ENCODE measurements at regions not wholly inside any gene's neighbourhood (a gene's known extent, or its start where the extent isn't known, plus 50 kb on each side); places are given as distances from the start of the nearest gene placed in this dataset.

DNA sequence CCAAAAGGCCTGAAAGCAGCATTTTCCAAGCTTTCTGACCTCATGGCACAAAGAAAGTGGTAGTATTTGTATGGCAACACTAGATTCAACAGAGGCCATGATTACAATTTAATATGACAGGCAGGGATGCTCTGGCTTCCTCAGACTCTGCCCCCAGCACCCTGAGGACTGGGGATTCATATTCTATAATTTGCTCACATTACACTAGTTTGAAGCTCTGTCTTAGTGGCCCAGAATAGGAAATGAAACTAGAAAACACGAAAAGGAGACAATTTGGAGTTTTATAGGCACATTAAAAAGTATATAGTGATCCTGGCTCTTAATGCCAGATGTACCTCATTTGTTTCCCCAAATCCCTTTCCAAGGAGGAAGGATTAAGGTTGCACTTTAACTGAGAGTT lies 173.0 kb upstream of the STK17B start:
- Mint-ChIP-seq H3K27me3 (no peaks in the 10 kb centered on the region), H3K36me3 (no peaks in the 10 kb centered on the region)
- no peak for ATAC-seq (replicated peaks in 1 of 4)

DNA sequence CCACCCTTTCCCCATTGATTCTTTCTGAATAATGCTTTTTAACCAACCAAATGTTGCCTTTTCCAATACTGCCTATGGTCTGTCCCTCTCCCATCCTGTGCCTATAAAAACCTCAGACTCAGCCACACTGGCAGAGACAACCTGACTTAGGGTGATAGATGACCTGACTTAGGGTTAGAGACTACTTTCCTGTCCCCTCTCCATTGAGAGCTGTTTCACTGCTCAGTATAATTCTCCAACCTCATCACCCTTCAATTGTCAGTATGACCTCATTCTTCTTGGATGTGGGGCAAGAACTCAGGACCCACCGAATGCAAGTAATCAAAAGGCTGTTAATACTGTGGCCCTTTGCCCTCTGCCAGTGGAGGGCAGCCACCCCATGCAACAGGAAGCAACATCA lies 182.3 kb upstream of the STK17B start:
- H3K9me3 ChIP-seq: peaks cover 2% of the 10 kb centered on the region
- no peak for ATAC-seq (replicated peaks in 1 of 4)

More for the DNA sequence above, 173.0 kb upstream of the STK17B start:
- CTCF ChIA-PET: no interaction called here
- H3K27me3 ChIP-seq (replicated peaks in 1 of 2; ENCODE audit: control insufficient read depth in 2 of 2, extremely low read depth in 1 of 2, insufficient read depth in 2 of 2, low read length in 1 of 2): no peaks in the 10 kb centered on the region
- H3K9me3 ChIP-seq: no peaks in the 10 kb centered on the region
- no peak overlapping the region for H3K27ac ChIP-seq (ENCODE audit: low read length)
- DNase-seq: no peak
- H3K27ac Mint-ChIP-seq: no peak overlapping the region
- no peaks in the 10 kb centered on the region for H3K9me3 Mint-ChIP-seq
- H3K36me3 ChIP-seq (ENCODE audit: control insufficient read depth in 2 of 2, extremely low read depth in 1 of 2, insufficient read depth in 1 of 2, low read length in 1 of 2): no peaks in the 10 kb centered on the region
- H3K4me1 Mint-ChIP-seq: no peaks in the 10 kb centered on the region
- no peak overlapping the region for H3K4me3 ChIP-seq (ENCODE audit: control insufficient read depth in 1 of 2, extremely low read depth in 1 of 2, low read length in 1 of 2)
- POLR2A ChIA-PET: no interaction called here
- WGBS (ENCODE audit: insufficient coverage): no CpG with 5 or more reads among the region's 1 CpG
- no peaks in the 10 kb centered on the region for H3K4me1 ChIP-seq (ENCODE audit: control insufficient read depth in 1 of 2, extremely low read depth in 1 of 2, insufficient read depth in 2 of 2, low read length in 2 of 2)
- no peak overlapping the region for H3K4me3 Mint-ChIP-seq

GRCh38 chr2:196354186-196354585 lies 182.8 kb upstream of the STK17B start:
- no peak for ATAC-seq (replicated peaks in 1 of 4)
- DNase-seq: no peak
- Mint-ChIP-seq H3K36me3 (no peaks in the 10 kb centered on the region), H3K27me3 (peaks cover 4 to 18% of the 10 kb centered on the region in 2 donors), H3K9me3 (peaks cover 9% of the 10 kb centered on the region in 3 donors), H3K4me3 (no peak overlapping the region), H3K27ac (no peak overlapping the region), H3K4me1 (no peaks in the 10 kb centered on the region)
- WGBS (ENCODE audit: insufficient coverage): 100% methylated on average over 2 of the region's 4 CpGs
- H3K27ac ChIP-seq (ENCODE audit: low read length): no peak overlapping the region
- no peaks in the 10 kb centered on the region for H3K27me3 ChIP-seq (replicated peaks in 1 of 2; ENCODE audit: control insufficient read depth in 2 of 2, extremely low read depth in 1 of 2, insufficient read depth in 2 of 2, low read length in 1 of 2)
- H3K4me1 ChIP-seq (ENCODE audit: control insufficient read depth in 1 of 2, extremely low read depth in 1 of 2, insufficient read depth in 2 of 2, low read length in 2 of 2): no peaks in the 10 kb centered on the region
- POLR2A ChIA-PET: no interaction called here
- H3K36me3 ChIP-seq (ENCODE audit: control insufficient read depth in 2 of 2, extremely low read depth in 1 of 2, insufficient read depth in 1 of 2, low read length in 1 of 2): no peaks in the 10 kb centered on the region
- H3K9me3 ChIP-seq: peaks cover 2% of the 10 kb centered on the region
- CTCF ChIA-PET: interaction anchor here in 1 of 2 donors (0.5 kb wide), 1 partner anchor 173 kb away, joined by 3 read pairs; no protein-coding TSS in a partner anchor
- H3K4me3 ChIP-seq (ENCODE audit: control insufficient read depth in 1 of 2, extremely low read depth in 1 of 2, low read length in 1 of 2): no peak overlapping the region

More for the DNA sequence above, 182.3 kb upstream of the STK17B start:
- WGBS (ENCODE audit: insufficient coverage): no CpG with 5 or more reads among the region's 1 CpG
- Mint-ChIP-seq H3K9me3 (peaks cover 9% of the 10 kb centered on the region in 3 donors), H3K4me3 (no peak overlapping the region), H3K4me1 (no peaks in the 10 kb centered on the region), H3K27ac (no peak overlapping the region), H3K36me3 (no peaks in the 10 kb centered on the region), H3K27me3 (peaks cover 4 to 18% of the 10 kb centered on the region in 2 donors)
- no peaks in the 10 kb centered on the region for H3K36me3 ChIP-seq (ENCODE audit: control insufficient read depth in 2 of 2, extremely low read depth in 1 of 2, insufficient read depth in 1 of 2, low read length in 1 of 2)
- H3K27ac ChIP-seq (ENCODE audit: low read length): no peak overlapping the region
- no peaks in the 10 kb centered on the region for H3K4me1 ChIP-seq (ENCODE audit: control insufficient read depth in 1 of 2, extremely low read depth in 1 of 2, insufficient read depth in 2 of 2, low read length in 2 of 2)
- no peak overlapping the region for H3K4me3 ChIP-seq (ENCODE audit: control insufficient read depth in 1 of 2, extremely low read depth in 1 of 2, low read length in 1 of 2)
- POLR2A ChIA-PET: no interaction called here
- no peak for DNase-seq
- CTCF ChIA-PET: interaction anchor here in 1 of 2 donors (0.5 kb wide), 1 partner anchor 172 kb away, joined by 3 read pairs; no protein-coding TSS in a partner anchor
- H3K27me3 ChIP-seq (replicated peaks in 1 of 2; ENCODE audit: control insufficient read depth in 2 of 2, extremely low read depth in 1 of 2, insufficient read depth in 2 of 2, low read length in 1 of 2): no peaks in the 10 kb centered on the region

DNA sequence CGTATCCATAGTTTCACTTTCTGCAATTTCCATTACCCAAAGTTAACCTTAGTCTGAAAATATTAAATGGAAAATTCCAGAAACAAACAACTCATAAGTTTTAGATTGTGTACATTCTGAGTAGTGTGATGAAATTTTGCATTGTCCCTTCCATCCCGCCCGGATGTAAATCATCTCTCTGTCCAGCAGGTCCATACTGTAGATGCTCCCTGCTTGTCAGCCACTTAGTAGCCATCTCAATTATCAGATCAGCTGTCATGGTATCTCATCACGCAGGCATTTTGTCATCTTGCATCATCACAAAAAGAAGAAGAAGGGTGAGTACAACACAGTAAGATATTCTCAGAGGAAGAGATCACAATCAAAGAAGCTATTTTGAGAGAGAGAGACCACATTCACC lies 185.0 kb upstream of the STK17B start:
- Mint-ChIP-seq H3K27me3 (peaks cover 4 to 18% of the 10 kb centered on the region in 2 donors), H3K36me3 (no peaks in the 10 kb centered on the region), H3K9me3 (peaks cover 9% of the 10 kb centered on the region in 3 donors), H3K4me3 (no peak overlapping the region), H3K27ac (no peak overlapping the region), H3K4me1 (no peaks in the 10 kb centered on the region)
- CTCF ChIA-PET: no interaction called here
- WGBS (ENCODE audit: insufficient coverage): no CpG with 5 or more reads among the region's 4 CpGs
- Histone ChIP-seq H3K27me3 (replicated peaks in 1 of 2; ENCODE audit: control insufficient read depth in 2 of 2, extremely low read depth in 1 of 2, insufficient read depth in 2 of 2, low read length in 1 of 2) (no peaks in the 10 kb centered on the region), H3K36me3 (ENCODE audit: control insufficient read depth in 2 of 2, extremely low read depth in 1 of 2, insufficient read depth in 1 of 2, low read length in 1 of 2) (no peaks in the 10 kb centered on the region), H3K27ac (ENCODE audit: low read length) (no peak overlapping the region), H3K4me3 (ENCODE audit: control insufficient read depth in 1 of 2, extremely low read depth in 1 of 2, low read length in 1 of 2) (no peak overlapping the region), H3K4me1 (ENCODE audit: control insufficient read depth in 1 of 2, extremely low read depth in 1 of 2, insufficient read depth in 2 of 2, low read length in 2 of 2) (no peaks in the 10 kb centered on the region), H3K9me3 (peaks cover 2% of the 10 kb centered on the region)
- no peak for DNase-seq
- POLR2A ChIA-PET: no interaction called here
- no peak for ATAC-seq (replicated peaks in 1 of 4)

GRCh38 chr2:196360650-196361049 lies 189.3 kb upstream of the STK17B start:
- Histone ChIP-seq H3K4me3 (ENCODE audit: control insufficient read depth in 1 of 2, extremely low read depth in 1 of 2, low read length in 1 of 2) (no peak overlapping the region), H3K9me3 (no peaks in the 10 kb centered on the region), H3K27ac (ENCODE audit: low read length) (no peak overlapping the region), H3K36me3 (ENCODE audit: control insufficient read depth in 2 of 2, extremely low read depth in 1 of 2, insufficient read depth in 1 of 2, low read length in 1 of 2) (no peaks in the 10 kb centered on the region), H3K4me1 (ENCODE audit: control insufficient read depth in 1 of 2, extremely low read depth in 1 of 2, insufficient read depth in 2 of 2, low read length in 2 of 2) (no peaks in the 10 kb centered on the region), H3K27me3 (replicated peaks in 1 of 2; ENCODE audit: control insufficient read depth in 2 of 2, extremely low read depth in 1 of 2, insufficient read depth in 2 of 2, low read length in 1 of 2) (no peaks in the 10 kb centered on the region)
- Mint-ChIP-seq H3K4me1 (peaks cover 0 to 3% (median 0%) of the 10 kb centered on the region in 3 donors), H3K36me3 (no peaks in the 10 kb centered on the region), H3K27ac (no peak overlapping the region), H3K27me3 (peaks cover 4 to 10% of the 10 kb centered on the region in 2 donors), H3K9me3 (no peaks in the 10 kb centered on the region), H3K4me3 (no peak overlapping the region)
- DNase-seq (no peak), ATAC-seq (replicated peaks in 1 of 4) (no peak)
- POLR2A ChIA-PET: no interaction called here
- CTCF ChIA-PET: no interaction called here

GRCh38 chr2:196361606-196362326 lies 190.4 kb upstream of the STK17B start:
- Mint-ChIP-seq H3K27ac (no peak overlapping the region), H3K27me3 (peaks cover 3 to 7% of the 10 kb centered on the region in 2 donors), H3K9me3 (no peaks in the 10 kb centered on the region), H3K36me3 (no peaks in the 10 kb centered on the region), H3K4me3 (no peak overlapping the region), H3K4me1 (peaks cover 2 to 8% (median 2%) of the 10 kb centered on the region in 3 donors)
- ChIA-PET CTCF (interaction anchor here in 1 of 2 donors (0.6 kb wide), 1 partner anchor 1262 kb away, joined by 3 read pairs; no protein-coding TSS in a partner anchor), POLR2A (no interaction called here)
- Histone ChIP-seq H3K4me1 (ENCODE audit: control insufficient read depth in 1 of 2, extremely low read depth in 1 of 2, insufficient read depth in 2 of 2, low read length in 2 of 2) (no peaks in the 10 kb centered on the region), H3K27me3 (replicated peaks in 1 of 2; ENCODE audit: control insufficient read depth in 2 of 2, extremely low read depth in 1 of 2, insufficient read depth in 2 of 2, low read length in 1 of 2) (no peaks in the 10 kb centered on the region), H3K4me3 (ENCODE audit: control insufficient read depth in 1 of 2, extremely low read depth in 1 of 2, low read length in 1 of 2) (no peak overlapping the region), H3K9me3 (no peaks in the 10 kb centered on the region), H3K36me3 (ENCODE audit: control insufficient read depth in 2 of 2, extremely low read depth in 1 of 2, insufficient read depth in 1 of 2, low read length in 1 of 2) (no peaks in the 10 kb centered on the region), H3K27ac (ENCODE audit: low read length) (no peak overlapping the region)
- 67% methylated on average over 2 of the region's 7 CpGs for WGBS (ENCODE audit: insufficient coverage)
- ATAC-seq (replicated peaks in 1 of 4) (no peak), DNase-seq (no peak)
